Vagina (tissue), 2 donors: ENCODE measurements at regions not wholly inside any gene's neighbourhood (a gene's known extent, or its start where the extent isn't known, plus 50 kb on each side); places are given as distances from the start of the nearest gene placed in this dataset.

Source experiments
- POLR2A ChIP-seq, 2 donors: fragments of 450-650 bp; IDR thresholded peaks; one replicate each; pipeline ENCODE4 v1.6.1; 2017; ENCODE audit warnings: antibody characterized with exemption in 2 of 2, mild to moderate bottlenecking in 2 of 2, moderate library complexity in 2 of 2
- POLR2AphosphoS5 ChIP-seq, 2 donors: sonication (generic); formaldehyde crosslinking; IDR thresholded peaks; one replicate each; pipeline ENCODE4 v1.9.0; 2017; ENCODE audit warnings: antibody characterized with exemption in 2 of 2, mild to moderate bottlenecking in 2 of 2, low read depth in 1 of 2; ENCODE audit not compliant: insufficient read depth in 1 of 2
- TF ChIP-seq, protein P1 (sequence below), 3 experiments: fragments of 450-650 bp in 2 of 3; fragments of 200-600 bp in 1 of 3; sonication (generic) in 1 of 3; IDR thresholded peaks; one replicate each; pipeline ENCODE4 v1.5.1; 2017 to 2019; ENCODE audit warnings: antibody characterized with exemption in 3 of 3, mild to moderate bottlenecking in 2 of 3, moderate library complexity in 2 of 3

DNA sequence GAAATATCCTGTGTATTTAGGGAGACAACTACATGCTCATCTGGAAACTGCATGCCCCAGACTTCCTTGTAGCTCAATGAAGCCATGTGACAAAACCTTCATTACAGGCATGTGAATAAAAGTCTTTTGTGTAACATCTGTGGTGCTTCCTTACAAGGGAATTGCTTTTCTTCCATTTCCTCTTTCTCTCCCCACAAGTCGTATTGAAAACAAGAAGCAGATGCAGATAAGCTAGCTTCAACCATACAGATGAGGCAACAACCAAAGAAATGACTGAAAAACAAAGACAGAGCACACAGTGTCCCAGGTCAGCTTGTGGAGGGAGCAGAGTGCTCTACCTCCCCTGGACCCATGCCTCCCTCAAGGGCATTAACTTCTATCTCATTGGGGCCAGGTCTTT lies 115.8 kb upstream of the INPP4B start:
- TF ChIP-seq, protein P1, sequence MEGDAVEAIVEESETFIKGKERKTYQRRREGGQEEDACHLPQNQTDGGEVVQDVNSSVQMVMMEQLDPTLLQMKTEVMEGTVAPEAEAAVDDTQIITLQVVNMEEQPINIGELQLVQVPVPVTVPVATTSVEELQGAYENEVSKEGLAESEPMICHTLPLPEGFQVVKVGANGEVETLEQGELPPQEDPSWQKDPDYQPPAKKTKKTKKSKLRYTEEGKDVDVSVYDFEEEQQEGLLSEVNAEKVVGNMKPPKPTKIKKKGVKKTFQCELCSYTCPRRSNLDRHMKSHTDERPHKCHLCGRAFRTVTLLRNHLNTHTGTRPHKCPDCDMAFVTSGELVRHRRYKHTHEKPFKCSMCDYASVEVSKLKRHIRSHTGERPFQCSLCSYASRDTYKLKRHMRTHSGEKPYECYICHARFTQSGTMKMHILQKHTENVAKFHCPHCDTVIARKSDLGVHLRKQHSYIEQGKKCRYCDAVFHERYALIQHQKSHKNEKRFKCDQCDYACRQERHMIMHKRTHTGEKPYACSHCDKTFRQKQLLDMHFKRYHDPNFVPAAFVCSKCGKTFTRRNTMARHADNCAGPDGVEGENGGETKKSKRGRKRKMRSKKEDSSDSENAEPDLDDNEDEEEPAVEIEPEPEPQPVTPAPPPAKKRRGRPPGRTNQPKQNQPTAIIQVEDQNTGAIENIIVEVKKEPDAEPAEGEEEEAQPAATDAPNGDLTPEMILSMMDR (IDR thresholded peaks at IDR 0.05): no peak
- no peak for TF ChIP-seq POLR2A (IDR thresholded peaks at IDR 0.05)
- TF ChIP-seq POLR2AphosphoS5 (IDR thresholded peaks at IDR 0.05; ENCODE audit: insufficient read depth in 1 of 2, low read depth in 1 of 2): no peak
